HG02870 (cell line): ENCODE measurements at regions not wholly inside any gene's neighbourhood (a gene's known extent, or its start where the extent isn't known, plus 50 kb on each side); places are given as distances from the start of the nearest gene placed in this dataset.

Experiments
- ATAC-seq: cut with Tn5 transposase; IDR thresholded peaks from one replicate; pipeline ENCODE4 v1.9.1; 2021; ENCODE audit warnings: mild to moderate bottlenecking, moderate library complexity; ENCODE audit not compliant: unreplicated experiment

- ATAC-seq = no peak
Measured at GRCh38 chrX:9339603-9340491, 125.0 kb upstream of the TBL1X start.

GRCh38 chrX:9340598-9341290, 124.1 kb upstream of the TBL1X start:
- peak; percentile 33 for ATAC-seq

- ATAC-seq = peak; percentile 86
Measured at GRCh38 chrX:9341291-9342201, 123.3 kb upstream of the TBL1X start.

- no peak for ATAC-seq
Measured at GRCh38 chrX:9342561-9343051, 122.3 kb upstream of the TBL1X start.

GRCh38 chrX:9343971-9344370, 120.9 kb upstream of the TBL1X start:
- no peak for ATAC-seq

- no peak for ATAC-seq
Measured at GRCh38 chrX:9345957-9346356, 118.9 kb upstream of the TBL1X start.

- ATAC-seq = no peak
Measured at GRCh38 chrX:9349572-9350494, 115.0 kb upstream of the TBL1X start.

GRCh38 chrX:9351126-9351525, 113.7 kb upstream of the TBL1X start:
- ATAC-seq = no peak

GRCh38 chrX:9352243-9352642, 112.6 kb upstream of the TBL1X start:
- ATAC-seq = peak; percentile 57

GRCh38 chrX:9352694-9353411, 112.0 kb upstream of the TBL1X start:
- peak; percentile 71 for ATAC-seq

GRCh38 chrX:9354918-9355317, 109.9 kb upstream of the TBL1X start:
- ATAC-seq = no peak

- no peak for ATAC-seq
Measured at GRCh38 chrX:9355739-9356138, 109.1 kb upstream of the TBL1X start.

- no peak for ATAC-seq
Measured at GRCh38 chrX:9356846-9357245, 108.0 kb upstream of the TBL1X start.

GRCh38 chrX:9357518-9358114, 107.2 kb upstream of the TBL1X start:
- ATAC-seq = no peak

GRCh38 chrX:9362363-9362928, 102.4 kb upstream of the TBL1X start:
- no peak for ATAC-seq

- ATAC-seq = no peak
Measured at GRCh38 chrX:9367421-9367820, 97.4 kb upstream of the TBL1X start.

GRCh38 chrX:9368262-9368661, 96.6 kb upstream of the TBL1X start:
- no peak for ATAC-seq

- no peak for ATAC-seq
Measured at GRCh38 chrX:9369802-9370291, 95.0 kb upstream of the TBL1X start.
